ENCODE measurements at regions not wholly inside any gene's neighbourhood (a gene's known extent, or its start where the extent isn't known, plus 50 kb on each side); places are given as distances from the start of the nearest gene placed in this dataset.

- no peaks in the 10 kb centered on the region for H3K4me1 ChIP-seq
- TF ChIP-seq EP300 (IDR thresholded peaks at IDR 0.05) (no peak), CTCF (IDR thresholded peaks at IDR 0.05) (no peak), POLR2A (IDR thresholded peaks at IDR 0.05) (no peak)
- 68 to 70% methylated on average over 4 of the region's 4 CpGs for WGBS, 2 donors
- H3K27me3 ChIP-seq: no peaks in the 10 kb centered on the region
- no peaks in the 10 kb centered on the region for H3K36me3 ChIP-seq
- H3K27ac ChIP-seq: no peak overlapping the region
- no peaks in the 10 kb centered on the region for H3K9me3 ChIP-seq
- H3K4me3 ChIP-seq: no peak overlapping the region
- no peak for DNase-seq (ENCODE audit: low spot score in 2 of 2)
These were observed 450.6 kb downstream of the DNAJB9 start for GRCh38 chr7:109020251-109020650.

- H3K9me3 ChIP-seq: no peaks in the 10 kb centered on the region
- H3K4me3 ChIP-seq: no peak overlapping the region
- no peak for DNase-seq (ENCODE audit: low spot score in 2 of 2)
- no peak overlapping the region for H3K27ac ChIP-seq
- no peaks in the 10 kb centered on the region for H3K27me3 ChIP-seq
- no peaks in the 10 kb centered on the region for H3K36me3 ChIP-seq
- no peak for TF ChIP-seq CTCF (IDR thresholded peaks at IDR 0.05)
- WGBS, 2 donors: 87 to 88% methylated on average over 2 of the region's 2 CpGs
- H3K4me1 ChIP-seq: no peaks in the 10 kb centered on the region
These were observed 451.7 kb downstream of the DNAJB9 start for GRCh38 chr7:109021390-109021789.

- 44 to 55% methylated on average over 3 of the region's 3 CpGs for WGBS, 2 donors
- H3K27ac ChIP-seq: no peak overlapping the region
- no peaks in the 10 kb centered on the region for H3K9me3 ChIP-seq
These were observed 460.2 kb downstream of the DNAJB9 start for GRCh38 chr7:109029866-109030265.

DNA sequence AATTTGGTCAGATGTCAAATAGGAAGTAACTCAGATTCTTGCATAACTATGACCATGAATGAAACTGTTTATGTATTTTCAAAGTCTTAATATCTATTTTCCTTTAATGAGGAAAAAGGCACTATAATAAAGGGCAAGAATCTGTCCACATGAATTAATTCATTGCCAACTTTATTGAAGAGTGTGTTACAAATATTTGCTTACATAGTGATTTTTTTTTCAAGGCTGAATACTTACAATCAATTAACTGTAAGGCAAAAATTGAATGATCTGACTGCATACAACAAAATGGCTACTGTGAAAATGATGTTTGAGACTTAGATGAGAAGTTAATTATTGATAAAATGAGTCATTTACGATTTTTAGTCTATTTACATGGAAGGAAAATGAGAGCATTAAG is 475.0 kb downstream of the DNAJB9 start:
- TF ChIP-seq POLR2A (IDR thresholded peaks at IDR 0.05) (no peak), EP300 (IDR thresholded peaks at IDR 0.05) (no peak), CTCF (IDR thresholded peaks at IDR 0.05) (no peak)
- no peak for DNase-seq (ENCODE audit: low spot score in 2 of 2)
- Histone ChIP-seq H3K27me3 (no peaks in the 10 kb centered on the region), H3K4me3 (no peak overlapping the region), H3K4me1 (no peaks in the 10 kb centered on the region), H3K27ac (no peak overlapping the region), H3K9me3 (peaks cover 0 to 6% (median 0%) of the 10 kb centered on the region in 4 donors), H3K36me3 (no peaks in the 10 kb centered on the region)
- 36 to 45% methylated on average over 1 of the region's 1 CpG for WGBS, 2 donors

More at GRCh38 chr7:109029866-109030265, 460.2 kb downstream of the DNAJB9 start:
- DNase-seq (ENCODE audit: low spot score in 2 of 2): no peak
- Histone ChIP-seq H3K36me3 (no peaks in the 10 kb centered on the region), H3K4me1 (no peaks in the 10 kb centered on the region), H3K27me3 (no peaks in the 10 kb centered on the region), H3K4me3 (no peak overlapping the region)
- TF ChIP-seq EP300 (IDR thresholded peaks at IDR 0.05): no peak
- no peak for TF ChIP-seq POLR2A (IDR thresholded peaks at IDR 0.05)
- TF ChIP-seq CTCF (IDR thresholded peaks at IDR 0.05): no peak

DNA sequence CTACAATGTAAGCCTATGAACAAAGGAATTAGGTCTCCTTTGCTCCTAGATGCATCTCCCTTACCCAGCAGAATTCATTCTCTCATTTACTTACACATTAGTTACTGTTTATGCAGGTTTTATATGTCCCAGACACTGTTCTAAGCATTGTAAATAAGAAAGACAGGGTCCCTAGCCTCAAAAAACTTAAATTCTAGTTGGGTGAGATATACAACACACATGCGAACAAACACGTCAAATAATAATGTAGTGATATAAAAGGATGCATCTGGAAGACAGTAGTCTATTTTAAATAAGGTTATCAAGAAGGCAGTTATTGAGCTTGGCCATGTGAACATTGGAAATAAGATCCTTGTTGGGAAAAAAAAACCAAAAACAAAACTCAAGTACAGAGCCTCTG is 479.7 kb downstream of the DNAJB9 start:
- DNase-seq (ENCODE audit: low spot score in 2 of 2): no peak
- WGBS, 2 donors: 93 to 98% methylated on average over 2 of the region's 2 CpGs
- Histone ChIP-seq H3K4me1 (no peaks in the 10 kb centered on the region), H3K4me3 (no peak overlapping the region), H3K36me3 (no peaks in the 10 kb centered on the region), H3K27me3 (no peaks in the 10 kb centered on the region), H3K27ac (no peak overlapping the region), H3K9me3 (no peaks in the 10 kb centered on the region)
- TF ChIP-seq EP300 (IDR thresholded peaks at IDR 0.05) (no peak), CTCF (IDR thresholded peaks at IDR 0.05) (no peak)
